HG02884 (cell line): ENCODE measurements at regions not wholly inside any gene's neighbourhood (a gene's known extent, or its start where the extent isn't known, plus 50 kb on each side); places are given as distances from the start of the nearest gene placed in this dataset.
"Not testable (repeated sequence)": the region's sequence is repeated elsewhere in the genome, so short reads cannot be mapped to it uniquely, and the experiment has no call there.

ENCODE experiments used
- ATAC-seq: cut with Tn5 transposase; IDR thresholded peaks from one replicate; pipeline ENCODE4 v1.9.1; 2021; ENCODE audit warnings: mild to moderate bottlenecking, moderate library complexity; ENCODE audit not compliant: unreplicated experiment

DNA sequence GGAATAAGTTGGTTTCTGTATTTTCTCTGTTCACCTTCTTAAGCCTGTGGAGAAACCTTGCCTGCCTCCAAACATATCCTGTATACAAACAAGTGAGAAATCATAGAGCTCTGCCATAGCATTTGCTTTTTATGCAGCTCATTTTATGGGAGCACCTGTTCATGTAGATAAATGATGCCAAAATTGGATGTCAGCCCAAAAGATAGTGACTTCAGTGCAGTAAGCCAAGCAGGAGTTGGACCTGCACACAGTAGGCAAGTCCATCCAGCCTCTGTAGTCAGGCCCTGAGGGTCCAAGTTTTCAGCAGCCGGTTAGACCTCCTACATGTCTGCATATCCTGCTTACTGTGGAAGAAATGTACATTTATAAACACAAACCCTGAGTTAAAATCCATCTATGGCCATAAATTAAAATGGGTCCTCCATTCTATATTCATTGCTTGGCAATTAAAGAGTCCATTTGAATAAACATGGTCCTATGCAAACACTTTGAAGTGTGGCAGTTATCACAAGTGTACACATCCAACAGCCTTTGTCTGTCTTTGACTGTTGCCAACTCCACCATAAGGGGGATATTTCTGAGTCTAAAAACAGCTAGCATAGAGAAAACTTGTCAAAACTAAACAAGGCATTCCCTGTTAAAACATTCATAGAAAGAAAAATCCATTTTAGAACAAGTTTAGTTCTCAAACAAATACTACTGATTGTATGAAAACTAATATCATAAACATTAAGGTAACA, 847.8 kb downstream of the RPS29 start:
- no peak for ATAC-seq

DNA sequence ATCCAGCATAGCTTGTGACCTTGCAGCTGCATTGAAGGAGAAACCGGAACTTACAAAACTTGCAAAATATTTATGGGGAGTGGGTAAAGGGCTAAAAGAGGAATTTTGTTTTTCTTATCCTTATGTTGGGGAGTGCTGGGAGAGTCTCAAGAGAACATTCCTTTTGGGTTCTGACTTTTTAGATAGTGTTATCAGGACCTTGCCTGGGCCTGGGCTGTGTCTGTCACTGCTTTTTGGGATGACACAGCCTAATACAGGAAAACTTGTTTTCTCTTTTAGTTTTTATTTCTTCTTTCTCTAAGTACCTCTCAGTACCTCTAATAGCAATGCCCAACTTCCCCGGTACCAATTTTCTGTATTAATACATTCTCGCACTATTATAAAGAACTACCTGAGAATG, 850.6 kb downstream of the RPS29 start:
- ATAC-seq = no peak

DNA sequence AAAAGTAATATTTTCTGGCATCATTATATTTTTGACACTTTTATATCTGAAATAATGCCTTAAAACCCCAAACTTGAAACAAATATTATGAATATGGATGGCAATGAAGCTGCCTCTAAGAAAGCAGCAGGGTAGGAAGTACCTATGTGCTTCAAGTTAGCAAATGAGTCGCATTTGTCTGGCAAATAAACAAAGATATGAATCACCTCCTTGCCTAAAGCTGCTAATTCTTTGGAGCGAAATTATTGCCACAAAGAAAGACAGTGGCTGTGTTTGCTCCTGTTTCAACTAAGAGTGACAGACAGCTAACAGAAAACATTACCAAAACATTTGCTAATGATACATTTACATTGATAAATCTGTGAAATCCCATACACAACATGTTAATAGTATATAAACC, 854.9 kb downstream of the RPS29 start:
- no peak for ATAC-seq

DNA sequence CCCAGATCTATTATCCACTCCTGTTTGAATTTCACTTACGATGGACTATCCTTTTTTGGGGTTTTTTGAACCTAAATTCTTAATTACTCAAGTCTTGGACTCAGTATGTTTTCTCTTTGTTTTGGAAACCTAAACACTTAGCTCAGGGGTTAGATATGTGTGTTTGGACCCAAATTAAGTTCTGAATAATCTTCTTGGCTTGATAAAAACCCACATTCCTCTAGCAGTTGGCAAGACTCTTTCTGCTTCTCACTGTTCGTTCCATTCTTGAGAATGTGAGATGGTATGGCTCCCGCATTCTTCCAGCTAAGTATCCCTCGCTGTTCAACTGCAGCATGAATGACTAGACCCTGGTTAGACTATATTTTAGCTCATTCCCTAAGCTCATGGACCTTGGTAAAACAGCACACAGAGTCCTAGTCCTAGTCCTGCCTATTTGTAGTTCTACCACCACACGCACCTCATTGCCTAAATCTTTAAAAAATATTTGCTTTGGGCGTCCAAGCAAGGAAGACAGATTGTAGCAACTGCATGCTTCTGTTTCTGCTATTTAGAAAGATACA, 860.0 kb downstream of the RPS29 start:
- no peak for ATAC-seq

DNA sequence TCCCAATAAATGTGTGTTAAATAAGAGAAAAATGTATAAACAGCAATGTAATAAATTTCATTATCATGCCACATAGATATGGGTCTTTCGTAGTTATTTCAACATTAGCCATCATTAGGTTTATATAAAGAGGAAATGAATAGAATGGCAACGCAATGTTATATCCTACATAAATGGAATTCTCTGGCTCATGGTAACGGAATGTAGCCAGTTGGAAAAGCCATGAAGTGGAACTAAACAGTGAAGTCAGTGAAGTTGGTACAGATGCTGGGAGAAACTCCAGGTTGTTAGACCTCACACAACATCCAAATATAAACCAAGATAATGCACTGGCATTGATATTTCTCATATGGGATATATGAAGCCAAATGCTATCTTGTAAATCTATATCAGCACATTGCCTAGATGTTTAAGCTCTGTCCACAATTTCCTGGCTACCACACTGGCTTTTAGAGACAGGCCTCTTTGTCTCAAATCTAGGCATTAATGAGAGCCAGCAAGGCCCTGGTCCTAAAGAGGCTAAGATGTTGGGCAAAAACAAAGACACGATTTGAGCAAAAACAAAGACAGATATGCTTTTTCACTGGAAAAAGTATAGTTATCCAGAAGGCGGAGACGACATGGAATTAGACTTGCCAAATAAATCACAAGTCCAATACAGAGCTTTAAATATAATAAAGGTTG, 861.0 kb downstream of the RPS29 start:
- ATAC-seq = no peak

DNA sequence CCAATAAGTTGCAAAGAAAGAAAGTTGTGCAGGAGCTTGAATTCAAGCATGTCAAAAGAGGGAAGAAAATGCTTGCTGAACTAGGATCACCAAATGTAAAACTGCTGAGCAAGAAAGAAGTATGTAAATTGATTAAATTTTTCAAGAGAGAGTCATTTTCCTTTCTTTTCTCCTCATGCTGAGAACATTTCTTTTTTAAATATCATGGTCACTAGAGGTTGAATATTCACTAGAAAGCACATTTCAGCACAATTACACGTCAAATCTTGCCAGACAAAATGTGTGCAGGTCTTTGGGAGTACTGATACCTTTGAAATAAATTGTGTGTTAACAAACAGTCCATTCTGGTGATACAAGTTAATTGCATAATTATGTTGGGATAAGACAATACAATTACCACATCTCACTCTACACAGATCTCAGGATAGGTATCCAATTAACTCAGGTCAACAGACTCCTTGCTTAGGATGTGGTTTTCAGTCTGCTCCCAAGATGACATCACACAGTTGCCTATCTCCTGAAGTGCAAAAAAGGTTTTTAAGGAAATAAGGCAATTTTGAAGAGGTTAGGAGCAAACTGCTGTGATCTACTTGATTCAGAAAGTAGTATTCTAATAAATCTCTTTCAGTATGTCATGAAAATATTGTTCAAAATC, 862.2 kb downstream of the RPS29 start:
- no peak for ATAC-seq

DNA sequence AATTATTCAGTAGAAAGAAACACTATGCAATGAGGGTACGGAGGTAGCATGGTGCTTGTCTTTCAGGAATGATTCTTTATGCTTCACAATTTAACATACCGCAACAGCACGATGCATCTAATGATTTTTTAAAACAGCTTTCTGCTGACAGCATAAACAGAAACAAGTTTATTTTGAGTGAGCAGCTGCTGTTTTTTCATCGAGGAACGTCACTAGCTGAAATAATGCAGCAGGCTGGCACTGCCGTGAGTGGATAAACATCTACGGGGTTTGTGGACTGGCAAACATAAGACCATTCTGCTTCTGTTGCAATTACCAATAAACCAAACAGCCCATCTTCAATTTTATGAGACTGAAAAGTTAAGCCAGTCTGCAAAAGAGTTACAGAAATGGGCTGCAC, 871.8 kb downstream of the RPS29 start:
- ATAC-seq = no peak

DNA sequence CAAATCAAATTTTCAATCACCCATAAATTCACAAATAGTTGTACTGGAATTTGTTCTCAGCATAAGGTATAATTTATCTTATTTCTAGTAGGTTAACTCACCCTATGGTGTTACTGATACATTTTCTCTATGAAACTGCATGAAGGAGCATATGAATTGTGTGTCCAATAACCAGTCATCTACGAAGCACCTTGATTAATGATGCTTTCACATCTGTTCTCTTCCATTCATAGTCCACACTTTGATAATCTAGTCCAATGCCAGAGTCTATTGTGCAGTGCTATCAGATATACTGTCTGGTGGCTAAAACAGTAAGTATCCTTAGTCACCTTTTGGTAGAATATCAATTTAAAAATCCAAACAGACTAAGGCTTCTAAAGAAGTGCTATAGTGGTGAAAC, 876.0 kb downstream of the RPS29 start:
- ATAC-seq = no peak

DNA sequence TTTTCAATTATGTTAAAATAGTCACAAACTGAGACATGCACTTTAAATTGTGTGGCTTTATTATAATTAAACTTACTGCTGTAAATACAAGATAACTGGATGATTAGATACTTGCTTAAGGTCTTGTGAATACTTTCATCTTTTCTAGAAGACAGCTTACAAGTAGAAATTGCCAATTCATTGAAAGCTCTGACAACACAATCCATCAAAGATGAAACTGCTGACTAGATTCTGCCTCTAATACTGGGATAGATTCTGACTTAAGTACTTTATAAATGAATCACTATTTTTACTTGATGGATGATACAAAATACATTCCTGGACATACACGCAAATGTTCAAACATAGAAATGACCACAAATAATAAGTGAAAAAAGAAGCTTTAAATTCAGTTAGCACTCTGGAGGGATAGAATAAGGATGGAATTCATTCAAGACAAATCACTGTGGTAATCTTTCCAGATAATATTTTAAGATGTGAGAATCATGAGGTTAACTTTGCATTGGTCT, 876.8 kb downstream of the RPS29 start:
- no peak for ATAC-seq

DNA sequence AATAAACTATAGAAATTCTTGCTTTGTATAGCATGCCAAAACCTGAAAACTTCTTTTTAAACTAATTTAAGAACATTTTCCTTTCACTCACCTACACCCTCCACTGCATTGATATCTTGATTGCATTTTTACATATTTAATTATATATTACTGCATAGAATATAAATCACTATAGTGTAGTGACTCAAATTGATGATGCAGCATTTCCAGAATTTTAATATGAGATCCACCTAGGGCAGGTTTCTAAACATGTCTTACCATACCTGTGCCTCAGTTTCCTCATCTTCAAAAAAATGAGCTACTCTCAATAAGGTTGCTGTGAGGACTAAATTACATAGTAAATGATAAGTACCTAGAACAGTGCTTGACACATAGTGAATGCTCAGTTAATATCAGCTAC, 881.5 kb downstream of the RPS29 start:
- ATAC-seq = no peak

DNA sequence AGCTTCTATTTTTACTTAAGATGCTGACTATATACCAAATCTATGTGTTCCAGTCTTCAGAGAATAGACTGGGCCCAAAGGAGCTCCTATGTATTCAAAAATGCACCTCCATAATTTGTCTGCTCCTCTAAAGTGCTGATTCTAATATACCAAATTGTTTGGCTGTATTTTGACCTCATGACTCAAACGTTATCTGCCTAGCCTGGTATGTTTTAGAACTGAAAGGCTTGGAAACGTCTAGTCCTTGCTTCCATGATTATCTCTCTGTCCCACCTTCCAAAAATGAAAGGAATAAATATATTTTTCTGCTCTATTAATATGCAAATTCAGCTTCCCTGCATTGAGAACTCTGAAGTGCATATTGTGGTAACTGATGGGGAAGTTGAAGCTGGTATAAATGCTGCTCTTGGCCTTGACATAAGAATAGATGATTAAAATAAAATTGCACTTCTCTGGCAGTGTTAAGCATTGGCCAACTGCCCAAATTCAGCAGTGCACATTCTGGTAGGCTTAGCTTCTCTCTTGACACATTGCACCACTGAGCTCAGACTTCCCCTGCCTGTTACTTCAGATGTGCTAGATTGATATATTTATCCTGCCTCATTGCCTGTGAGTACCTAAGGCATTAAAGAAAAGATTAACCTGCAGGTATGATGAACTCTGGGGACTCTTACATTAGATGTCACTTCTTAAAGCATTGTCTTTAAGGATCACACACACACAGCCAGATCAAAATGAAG, 882.3 kb downstream of the RPS29 start:
- no peak for ATAC-seq

DNA sequence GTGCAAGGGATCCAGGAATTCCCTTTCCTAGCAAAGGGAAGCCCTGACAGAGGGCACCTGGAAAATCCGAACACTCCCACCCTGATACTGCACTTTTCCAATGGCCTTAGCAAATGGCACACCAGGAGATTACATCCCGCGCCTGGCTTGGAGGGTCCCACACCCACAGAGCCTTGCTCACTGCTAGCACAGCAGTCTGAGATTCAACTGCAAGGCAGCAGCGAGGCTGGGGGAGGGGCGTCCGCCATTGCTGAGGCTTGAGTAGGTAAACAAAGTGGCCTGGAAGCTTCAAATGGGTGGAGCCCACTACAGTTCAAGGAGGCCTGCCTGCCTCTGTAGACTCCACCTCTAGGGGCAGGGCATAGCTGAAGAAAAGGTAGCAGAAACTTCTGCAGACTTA, 888.8 kb downstream of the RPS29 start:
- ATAC-seq = not testable (repeated sequence)

DNA sequence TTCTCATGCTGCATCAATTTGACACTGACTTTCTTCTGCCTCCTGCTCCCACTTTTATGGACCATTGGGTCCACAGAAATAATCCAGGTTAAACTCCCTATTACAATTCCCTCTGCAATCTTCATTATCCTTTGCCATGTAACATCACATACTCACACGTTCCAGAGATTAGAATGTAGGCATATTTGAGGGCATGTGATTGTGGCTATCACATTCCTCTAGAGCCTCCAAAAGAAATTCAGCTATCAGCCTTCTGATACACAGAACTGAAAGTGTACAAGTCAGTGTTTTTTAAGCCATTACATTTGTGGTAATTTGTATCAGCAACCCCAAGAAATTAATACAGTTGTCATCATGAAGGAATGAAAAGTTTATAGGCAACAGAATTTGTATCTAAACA, 892.4 kb downstream of the RPS29 start:
- ATAC-seq = no peak

DNA sequence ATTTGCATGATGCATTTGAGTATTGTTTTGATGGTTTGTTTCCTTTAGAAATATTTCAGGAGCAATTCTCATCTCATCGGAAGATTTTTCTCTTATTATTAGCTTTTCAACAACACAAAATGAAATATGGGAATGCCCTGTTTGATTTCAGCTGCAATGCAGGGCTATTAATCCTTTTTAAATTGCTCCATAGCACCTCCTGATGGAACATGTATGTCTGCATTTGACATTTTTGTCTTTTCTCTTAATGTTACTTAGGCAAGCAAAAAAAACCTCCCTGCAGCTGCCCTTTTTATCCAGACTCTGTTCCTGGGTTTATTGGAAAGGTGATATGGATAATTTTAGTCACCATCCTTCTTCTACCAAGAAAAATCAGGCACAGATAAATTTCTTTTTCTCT, 895.8 kb downstream of the RPS29 start:
- no peak for ATAC-seq

DNA sequence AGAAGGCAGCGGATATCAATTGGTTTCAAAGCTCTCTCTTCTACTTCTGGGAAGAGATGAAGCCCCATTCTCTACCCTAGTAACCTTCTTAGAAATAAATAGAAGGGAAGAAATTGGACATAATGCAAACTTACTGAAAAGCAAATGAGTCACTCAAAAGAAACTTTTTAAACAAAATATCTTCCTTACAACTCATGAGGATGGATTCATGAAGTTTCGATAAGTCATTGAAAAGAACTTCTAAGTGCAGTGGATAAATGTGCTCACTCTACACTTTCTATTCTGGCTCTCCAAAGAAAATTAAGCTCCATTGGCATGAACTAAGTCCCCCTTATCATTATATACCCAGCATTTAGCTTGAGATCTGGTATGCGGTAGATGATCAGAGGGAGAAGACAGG, 899.5 kb downstream of the RPS29 start:
- no peak for ATAC-seq

DNA sequence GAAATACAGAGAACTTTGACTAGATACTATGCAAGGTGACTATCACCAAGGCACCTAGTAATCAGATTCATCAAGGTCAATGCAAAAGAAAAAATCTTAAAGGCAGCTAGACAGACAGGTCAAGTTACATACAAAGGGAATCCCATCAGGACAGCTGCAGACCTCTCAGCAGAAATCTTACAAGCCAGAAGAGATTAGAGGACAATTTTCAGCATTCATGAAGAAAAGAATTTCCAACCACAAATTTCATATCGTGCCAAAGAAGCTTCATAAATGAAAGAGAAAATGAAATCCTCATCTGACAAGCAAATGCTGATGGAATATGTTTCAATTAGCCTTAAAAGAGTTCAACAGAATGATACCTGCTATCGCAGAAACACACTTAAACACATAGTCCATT, 913.7 kb downstream of the RPS29 start:
- ATAC-seq = no peak

DNA sequence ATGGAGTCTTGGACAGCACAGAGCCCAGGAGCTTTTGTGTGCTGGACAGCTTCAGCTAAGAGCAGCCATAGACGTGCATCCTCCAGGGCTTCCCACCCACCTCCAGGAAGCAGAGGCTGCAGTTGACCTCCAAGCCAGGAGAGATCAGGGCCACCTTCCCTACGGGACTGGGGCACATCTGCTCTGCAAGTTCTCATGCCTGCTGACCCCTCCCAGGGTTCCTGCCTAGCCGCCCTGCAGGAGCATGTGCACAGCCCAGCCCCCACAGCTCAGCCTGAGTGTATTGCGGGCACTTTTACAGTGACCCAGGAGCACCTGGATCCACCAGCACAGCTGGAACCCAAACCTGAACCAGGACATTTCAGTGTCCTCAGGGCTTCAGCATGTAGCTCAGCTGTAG, 915.2 kb downstream of the RPS29 start:
- ATAC-seq = no peak

DNA sequence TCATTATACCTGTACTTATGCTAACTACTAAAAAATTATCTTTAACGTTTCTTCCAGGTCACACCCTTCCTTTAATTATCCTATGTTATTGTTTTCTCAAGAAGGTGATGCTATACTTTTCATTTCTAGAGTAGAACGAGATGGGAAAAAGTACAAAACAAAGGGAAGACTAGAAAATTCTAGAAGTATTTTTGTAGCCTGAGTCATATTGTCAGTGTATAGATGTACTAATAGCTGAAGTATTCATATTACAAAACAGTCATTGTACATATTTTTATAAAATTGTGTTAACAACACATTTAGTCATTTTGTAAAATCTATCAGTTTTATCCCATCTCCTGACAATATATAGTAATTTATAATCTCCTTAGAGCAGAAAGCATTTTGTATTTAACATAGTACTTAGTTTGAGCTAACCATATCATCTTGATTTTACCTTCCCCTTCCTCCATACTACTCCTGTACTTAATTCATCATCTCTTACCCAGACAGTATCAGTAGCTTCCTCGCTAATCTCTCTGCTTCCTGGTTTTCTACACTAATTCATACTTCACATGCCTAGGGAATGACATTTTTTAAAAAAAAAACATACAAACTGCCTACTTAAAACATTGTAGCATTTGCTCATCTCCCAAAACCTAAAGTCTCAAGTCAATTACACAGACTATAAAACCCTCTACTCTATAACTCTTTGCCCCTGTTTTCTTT, 920.9 kb downstream of the RPS29 start:
- ATAC-seq = no peak

DNA sequence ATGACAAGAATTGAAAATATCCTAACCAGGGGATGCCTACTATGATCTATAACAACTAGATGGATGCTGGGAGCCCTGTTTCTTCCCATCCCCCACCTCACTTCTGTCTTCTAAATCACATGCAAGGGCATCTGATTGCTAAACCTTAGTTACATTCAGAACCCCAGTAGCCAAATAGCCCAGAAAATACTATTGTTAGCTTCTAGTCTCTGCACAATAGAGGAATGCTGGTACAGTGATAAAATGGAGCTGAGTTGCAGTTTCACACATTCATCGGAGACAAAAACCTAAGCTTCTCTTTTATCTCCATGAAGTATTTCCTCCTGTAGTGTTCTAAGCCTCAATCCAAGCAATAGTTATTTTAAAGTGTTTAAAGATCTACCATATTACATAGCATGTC, 942.9 kb downstream of the RPS29 start:
- ATAC-seq = no peak

DNA sequence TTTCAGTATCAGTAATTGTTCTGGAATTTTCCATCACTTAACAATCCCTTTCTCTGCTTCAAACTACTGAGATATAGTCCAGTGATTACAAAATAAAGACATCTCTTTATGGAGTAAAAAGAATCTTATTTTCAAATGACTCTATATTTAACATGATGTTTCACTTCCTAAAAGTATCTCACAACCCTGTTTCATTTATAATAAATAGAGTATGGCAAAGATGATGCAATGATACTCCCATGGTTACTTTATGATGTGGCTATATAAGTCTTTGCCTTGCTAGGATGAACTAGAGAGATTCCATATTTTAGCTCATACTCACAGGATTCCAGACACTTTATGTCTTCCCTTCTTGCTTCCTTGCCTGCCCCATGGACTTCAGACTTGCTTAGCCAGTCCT, 953.5 kb upstream of the MDGA2 start:
- no peak for ATAC-seq
